Smooth muscle cell of the brain vasculature (primary cell): ENCODE measurements at regions not wholly inside any gene's neighbourhood (a gene's known extent, or its start where the extent isn't known, plus 50 kb on each side); places are given as distances from the start of the nearest gene placed in this dataset.

Source experiments
- DNase-seq: peaks from one replicate; pipeline ENCODE4 v3.0.0-alpha.2; 2012; ENCODE audit warnings: low read depth, low spot score

GRCh38 chrX:134717698-134718097, 59.4 kb upstream of the PLAC1 start:
- no peak for DNase-seq

GRCh38 chrX:134716620-134717012, 58.3 kb upstream of the PLAC1 start:
- no peak for DNase-seq

GRCh38 chrX:134715930-134716619, 57.8 kb upstream of the PLAC1 start:
- no peak for DNase-seq

- DNase-seq: no peak
Observed at GRCh38 chrX:134714633-134715110, 56.4 kb upstream of the PLAC1 start.

- DNase-seq: no peak
Observed at GRCh38 chrX:134713618-134714107, 55.4 kb upstream of the PLAC1 start.

GRCh38 chrX:134712272-134712671, 54.0 kb upstream of the PLAC1 start:
- DNase-seq: no peak

- no peak for DNase-seq
Observed at GRCh38 chrX:134711135-134711921, 53.1 kb upstream of the PLAC1 start.
